HEK293T (cell line): ENCODE measurements at regions not wholly inside any gene's neighbourhood (a gene's known extent, or its start where the extent isn't known, plus 50 kb on each side); places are given as distances from the start of the nearest gene placed in this dataset.

Source experiments
- CTCF ChIA-PET: fragments of 350-600 bp; formaldehyde crosslinking; extraction: SDS; loops from one replicate; lab custom pipeline; 2021; ENCODE audit warnings: antibody characterized with exemption, inconsistent platforms; lab: Yijun Ruan, JAX
- POLR2A ChIA-PET: fragments of 350-600 bp; formaldehyde crosslinking; extraction: SDS; loops from one replicate; lab custom pipeline; 2020; ENCODE audit warnings: antibody characterized with exemption, inconsistent platforms; lab: Yijun Ruan, JAX
- DNase-seq: peaks from one replicate; pipeline ENCODE4 v3.0.0; 2012; ENCODE audit warnings: mixed read lengths; ENCODE audit errors: extremely low spot score
- ARNT ChIP-seq: fragments of 450-650 bp; IDR thresholded peaks from 2 replicates; pipeline ENCODE4 v1.6.1; 2017; ENCODE audit warnings: mild to moderate bottlenecking
- BHLHE40 ChIP-seq: fragments of 450-650 bp; IDR thresholded peaks from 2 replicates; pipeline ENCODE4 v1.6.1; 2016; ENCODE audit warnings: mild to moderate bottlenecking, moderate library complexity, borderline replicate concordance
- CTBP1 ChIP-seq: fragments of 450-650 bp; IDR thresholded peaks from 2 replicates; pipeline ENCODE4 v1.6.1; 2016; ENCODE audit warnings: borderline replicate concordance
- ELF4 ChIP-seq: fragments of 450-650 bp; IDR thresholded peaks from 2 replicates; pipeline ENCODE4 v1.6.1; 2017; ENCODE audit warnings: antibody characterized with exemption
- FOXA1 ChIP-seq: fragments of 450-650 bp; IDR thresholded peaks from 2 replicates; pipeline ENCODE4 v1.6.1; 2016; ENCODE audit warnings: mild to moderate bottlenecking
- FOXK2 ChIP-seq: fragments of 450-650 bp; IDR thresholded peaks from 2 replicates; pipeline ENCODE4 v1.6.1; 2016; ENCODE audit warnings: mild to moderate bottlenecking
- FOXM1 ChIP-seq: fragments of 450-650 bp; IDR thresholded peaks from 2 replicates; pipeline ENCODE4 v1.6.1; 2017; ENCODE audit warnings: mild to moderate bottlenecking, borderline replicate concordance
- HDGF ChIP-seq: fragments of 450-650 bp; IDR thresholded peaks from 2 replicates; pipeline ENCODE4 v1.6.1; 2017; ENCODE audit warnings: antibody characterized with exemption, borderline replicate concordance
- L3MBTL2 ChIP-seq: fragments of 450-650 bp; conservative IDR thresholded peaks from 2 replicates; pipeline ENCODE4 v1.6.1; 2016; ENCODE audit warnings: mild to moderate bottlenecking
- LEF1 ChIP-seq: fragments of 450-650 bp; IDR thresholded peaks from 2 replicates; pipeline ENCODE4 v1.6.1; 2017; ENCODE audit warnings: mild to moderate bottlenecking, borderline replicate concordance
- NFRKB ChIP-seq: fragments of 450-650 bp; IDR thresholded peaks from 2 replicates; pipeline ENCODE4 v1.6.1; 2016; ENCODE audit warnings: mild to moderate bottlenecking, moderate library complexity
- SP1 ChIP-seq: fragments of 450-650 bp; IDR thresholded peaks from 2 replicates; pipeline ENCODE4 v1.6.1; 2017
- SUZ12 ChIP-seq: fragments of 450-650 bp; IDR thresholded peaks from 2 replicates; pipeline ENCODE4 v1.6.1; 2016; ENCODE audit warnings: mild to moderate bottlenecking
- TARDBP ChIP-seq: fragments of 450-650 bp; IDR thresholded peaks from 2 replicates; pipeline ENCODE4 v1.6.1; 2016
- ZNF384 ChIP-seq: fragments of 450-650 bp; IDR thresholded peaks from 2 replicates; pipeline ENCODE4 v1.6.1; 2016
- TF ChIP-seq, protein P1 (sequence below): fragments of 450-650 bp; IDR thresholded peaks from 2 replicates; pipeline ENCODE4 v1.6.1; 2016

DNA sequence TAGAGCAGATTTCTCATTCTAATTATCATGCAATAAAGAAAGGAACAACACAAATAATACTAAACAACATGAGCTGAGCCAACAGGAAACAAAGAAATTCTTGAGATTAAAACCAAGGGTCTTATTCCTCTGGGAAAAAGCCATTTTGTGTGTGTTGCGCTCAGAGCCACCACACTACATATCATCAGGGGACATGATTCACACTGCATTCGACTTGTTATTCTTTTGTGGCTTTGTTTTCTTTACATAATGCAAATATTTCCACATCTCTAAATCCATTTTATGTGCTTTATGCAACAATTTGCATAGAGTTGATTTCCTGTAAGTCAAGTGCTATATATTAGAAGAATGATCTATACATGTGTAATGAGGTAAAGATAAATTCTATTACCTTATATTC, 719.6 kb downstream of the TBC1D32 start:
- ChIA-PET CTCF (no interaction called here), POLR2A (no interaction called here)
- no peak for DNase-seq
- TF ChIP-seq NFRKB = no peak
- TF ChIP-seq ARNT = no peak
- no peak for TF ChIP-seq BHLHE40
- no peak for TF ChIP-seq FOXM1
- no peak for TF ChIP-seq CTBP1
- no peak for TF ChIP-seq TARDBP
- no peak for TF ChIP-seq LEF1
- no peak for TF ChIP-seq FOXA1
- no peak for TF ChIP-seq L3MBTL2
- TF ChIP-seq FOXK2 = no peak
- TF ChIP-seq ELF4 = no peak
- TF ChIP-seq SUZ12 = no peak
- no peak for TF ChIP-seq ZNF384
- TF ChIP-seq HDGF = no peak
- TF ChIP-seq, protein P1, sequence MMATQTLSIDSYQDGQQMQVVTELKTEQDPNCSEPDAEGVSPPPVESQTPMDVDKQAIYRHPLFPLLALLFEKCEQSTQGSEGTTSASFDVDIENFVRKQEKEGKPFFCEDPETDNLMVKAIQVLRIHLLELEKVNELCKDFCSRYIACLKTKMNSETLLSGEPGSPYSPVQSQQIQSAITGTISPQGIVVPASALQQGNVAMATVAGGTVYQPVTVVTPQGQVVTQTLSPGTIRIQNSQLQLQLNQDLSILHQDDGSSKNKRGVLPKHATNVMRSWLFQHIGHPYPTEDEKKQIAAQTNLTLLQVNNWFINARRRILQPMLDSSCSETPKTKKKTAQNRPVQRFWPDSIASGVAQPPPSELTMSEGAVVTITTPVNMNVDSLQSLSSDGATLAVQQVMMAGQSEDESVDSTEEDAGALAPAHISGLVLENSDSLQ = no peak
- no peak for TF ChIP-seq SP1

DNA sequence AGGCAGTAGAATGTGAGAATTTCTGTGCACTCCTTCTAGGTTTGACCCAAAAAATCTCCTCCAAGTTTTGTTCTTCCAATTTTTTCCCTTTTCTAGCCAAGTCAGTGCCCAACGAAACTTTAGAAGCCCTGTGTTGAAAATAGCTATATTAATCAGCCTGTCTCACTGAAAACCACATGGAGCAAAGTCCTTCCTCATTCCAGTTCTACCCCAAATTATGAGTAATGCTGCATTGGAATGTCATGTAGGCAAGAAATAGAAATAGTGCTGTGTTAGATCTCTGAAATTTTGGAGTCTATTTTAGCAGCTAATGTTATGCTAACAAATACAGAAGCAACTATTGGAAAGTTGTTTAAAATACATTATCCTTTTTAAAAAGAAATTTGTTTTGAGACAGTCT, 725.5 kb downstream of the TBC1D32 start:
- no peak for TF ChIP-seq SP1
- DNase-seq = no peak
- ChIA-PET CTCF (no interaction called here), POLR2A (no interaction called here)

DNA sequence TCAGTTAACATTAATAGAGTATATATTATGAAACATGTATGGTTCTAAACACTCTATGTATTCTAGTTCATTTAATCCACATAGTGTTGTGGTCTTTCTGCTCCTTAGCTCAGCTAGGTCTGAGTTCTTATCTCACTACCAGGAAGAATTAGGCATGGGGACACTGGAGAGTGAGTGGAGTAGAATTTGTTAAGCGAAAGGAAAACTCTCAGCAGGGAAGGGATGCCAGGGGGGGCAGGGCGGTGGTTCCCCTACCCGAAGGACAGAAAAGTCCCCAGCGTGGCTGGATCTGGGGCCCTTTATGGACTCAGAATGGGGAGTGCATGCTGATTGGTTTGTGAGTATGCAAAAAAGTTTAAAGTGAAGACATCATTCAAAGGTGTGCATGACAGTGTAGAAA, 727.5 kb downstream of the TBC1D32 start:
- no peak for TF ChIP-seq HDGF
- no peak for TF ChIP-seq TARDBP
- no peak for TF ChIP-seq FOXK2
- no peak for TF ChIP-seq BHLHE40
- TF ChIP-seq ZNF384 = no peak
- TF ChIP-seq CTBP1 = no peak
- TF ChIP-seq LEF1 = no peak
- TF ChIP-seq ELF4 = no peak
- no peak for TF ChIP-seq L3MBTL2
- no peak for TF ChIP-seq SP1
- TF ChIP-seq FOXA1 = no peak
- no peak for TF ChIP-seq ARNT
- TF ChIP-seq, protein P1 = no peak
- TF ChIP-seq FOXM1 = no peak
- CTCF ChIA-PET = no interaction called here
- DNase-seq = no peak
- POLR2A ChIA-PET = no interaction called here

DNA sequence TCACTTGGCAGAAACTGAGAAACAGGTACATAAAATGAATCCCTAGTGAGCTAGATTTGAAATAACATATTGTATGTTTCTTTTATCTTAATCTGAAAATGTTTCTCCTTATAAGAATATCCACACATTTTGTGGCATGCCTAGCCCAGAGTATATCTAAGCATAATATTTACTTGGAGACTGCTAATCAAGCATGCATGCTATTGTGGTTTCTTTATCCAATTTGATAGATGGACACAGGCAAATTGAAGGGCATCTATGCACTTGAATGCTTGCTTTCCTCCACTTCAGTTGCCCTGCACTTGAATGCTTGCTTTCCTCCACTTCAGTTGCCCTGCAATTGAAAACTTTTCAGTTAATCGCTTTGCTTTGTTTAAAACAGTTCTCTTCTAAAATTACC, 729.8 kb downstream of the TBC1D32 start:
- TF ChIP-seq FOXA1 (no peak), SUZ12 (no peak), L3MBTL2 (no peak)
- DNase-seq = no peak
- ChIA-PET CTCF (no interaction called here), POLR2A (no interaction called here)

DNA sequence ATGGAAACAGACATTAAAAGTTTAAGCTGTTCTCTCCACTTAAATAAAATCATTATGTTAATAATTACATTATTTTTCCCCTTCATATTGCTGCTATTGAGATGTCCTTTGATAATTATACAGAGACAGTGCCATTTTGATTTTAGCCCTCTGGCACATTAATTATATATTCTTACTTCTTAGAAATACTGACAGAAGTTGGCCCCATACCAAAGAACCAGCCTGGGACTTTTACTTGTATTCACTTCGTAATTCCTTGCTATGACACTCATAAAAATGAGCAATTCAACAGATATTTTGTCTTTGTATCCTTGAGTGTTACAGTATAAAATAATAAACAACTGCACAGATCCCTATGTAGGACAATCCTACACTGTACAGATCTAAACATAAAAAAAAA, 743.7 kb downstream of the TBC1D32 start:
- DNase-seq = no peak
- ChIA-PET POLR2A (no interaction called here), CTCF (no interaction called here)
- TF ChIP-seq LEF1 (no peak), L3MBTL2 (no peak), SUZ12 (no peak), FOXM1 (no peak)
- TF ChIP-seq, protein P1 = no peak

DNA sequence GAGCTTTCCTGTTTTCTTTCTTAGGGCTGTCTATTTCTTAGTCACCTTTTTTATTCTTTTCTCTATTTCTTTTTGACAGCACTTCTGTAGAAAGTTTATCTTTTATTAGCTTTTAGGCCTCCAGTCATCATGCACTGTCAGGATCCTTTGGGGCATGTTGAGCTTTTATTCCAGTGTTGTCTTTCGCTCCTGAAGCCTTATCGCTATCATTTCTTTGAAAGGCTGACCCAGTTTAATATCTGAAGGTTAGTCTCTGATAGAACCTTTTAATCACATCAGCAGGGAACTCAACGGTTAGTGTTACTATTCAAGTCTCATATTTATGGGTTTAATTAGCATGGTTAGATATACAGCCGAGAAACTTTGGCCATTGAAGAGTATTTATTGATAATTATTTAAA, 745.9 kb downstream of the TBC1D32 start:
- POLR2A ChIA-PET = no interaction called here

More for the DNA sequence above, 745.9 kb downstream of the TBC1D32 start:
- CTCF ChIA-PET = interaction anchor here (0.7 kb wide), 1 partner anchor 17 kb away, joined by 3 read pairs; no protein-coding TSS in a partner anchor
- TF ChIP-seq FOXK2 = no peak
- TF ChIP-seq ELF4 = no peak
- no peak for TF ChIP-seq ARNT
- TF ChIP-seq BHLHE40 = no peak
- TF ChIP-seq FOXM1 = no peak
- TF ChIP-seq, protein P1 = no peak
- TF ChIP-seq NFRKB = no peak
- TF ChIP-seq SP1 = no peak
- no peak for TF ChIP-seq FOXA1
- no peak for TF ChIP-seq L3MBTL2
- no peak for TF ChIP-seq ZNF384
- no peak for TF ChIP-seq CTBP1
- TF ChIP-seq SUZ12 = no peak
- TF ChIP-seq HDGF = no peak
- no peak for TF ChIP-seq LEF1
- TF ChIP-seq TARDBP = no peak
- DNase-seq = no peak
